Stimulated activated CD4-positive, alpha-beta T cell treated with anti-CD3 and anti-CD28 coated beads, Interleukin-12 subunit alpha, Interleukin-12 subunit beta, amount 100 ng/mL, for 24 hours (primary cell): ENCODE measurements at regions not wholly inside any gene's neighbourhood (a gene's known extent, or its start where the extent isn't known, plus 50 kb on each side); places are given as distances from the start of the nearest gene placed in this dataset.

Experiments used
- DNase-seq, 2 experiments: peaks; one replicate each; pipeline ENCODE4 v3.0.0-alpha.2; 2020; ENCODE audit warnings: low read depth in 2 of 2

DNA sequence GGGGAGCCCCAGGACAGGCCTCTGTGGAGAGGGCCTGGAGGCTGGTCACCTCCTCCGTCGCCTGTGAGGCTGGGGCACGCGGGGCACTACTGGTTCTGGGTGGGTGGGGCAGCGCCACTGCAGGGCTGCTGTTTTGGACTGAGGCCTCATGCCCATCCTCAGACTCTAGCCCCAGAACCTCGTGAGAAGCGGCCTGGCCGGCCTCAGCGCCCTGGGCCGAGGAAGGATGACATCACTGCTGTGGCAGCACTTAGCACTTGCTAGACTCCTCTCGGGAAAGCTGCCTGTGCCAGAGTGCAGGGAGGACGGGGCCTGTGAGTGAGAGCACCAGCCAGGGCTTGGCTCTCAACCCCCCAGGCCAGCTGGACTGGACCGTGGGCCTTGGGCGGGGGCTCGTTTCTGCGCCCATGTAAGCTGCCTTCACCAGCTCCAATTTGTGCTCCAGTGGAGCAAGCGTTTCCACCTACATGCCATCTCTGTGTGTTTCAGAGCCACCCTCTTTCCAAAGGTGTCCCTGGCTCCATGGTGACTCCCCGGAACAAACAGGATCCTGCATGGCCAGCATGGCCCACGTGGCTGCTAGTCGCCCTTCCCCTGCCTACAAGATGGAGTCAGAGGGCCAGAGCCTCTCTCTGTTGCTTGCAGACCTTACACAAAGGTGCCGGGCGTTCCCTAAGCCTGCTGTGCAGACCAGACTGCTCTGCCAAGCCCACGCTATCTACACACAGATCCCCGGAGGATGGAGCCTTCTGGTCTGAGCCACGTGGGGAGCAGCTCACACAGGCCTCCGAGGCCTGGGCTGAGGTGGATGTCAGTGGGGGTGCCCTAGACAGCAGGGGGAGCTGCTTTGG lies 102.9 kb downstream of the CTTN start:
- DNase-seq = no peak

DNA sequence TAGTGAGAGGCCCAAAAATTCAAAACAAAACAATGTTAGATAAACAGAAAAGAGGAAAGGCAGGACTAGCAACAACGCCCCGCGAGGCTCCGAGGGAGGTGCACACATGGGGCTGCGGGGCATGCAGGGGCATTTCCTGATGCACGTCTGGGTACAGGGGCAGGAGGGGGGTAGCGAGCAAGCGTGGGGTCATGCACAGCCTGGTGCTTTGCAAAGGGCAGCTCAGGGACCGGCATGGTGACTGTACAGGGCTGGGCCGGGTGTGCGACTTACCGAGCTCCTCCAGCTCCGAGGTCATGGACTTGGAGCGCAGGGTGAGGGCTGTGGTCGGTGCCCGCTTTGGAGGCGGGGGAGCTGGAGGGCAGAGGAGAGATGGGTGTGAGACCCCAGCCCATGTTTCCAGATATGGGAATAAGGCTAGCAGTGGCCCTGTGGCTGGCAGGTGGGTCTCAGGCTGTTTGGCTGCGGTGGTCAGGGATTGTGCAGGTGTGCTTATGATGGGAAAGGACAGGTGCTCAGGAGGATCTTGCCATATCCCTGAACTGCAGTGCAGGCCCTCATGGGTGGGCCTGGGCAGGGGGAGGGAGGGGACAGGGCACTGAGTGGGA lies 103.7 kb downstream of the CTTN start:
- no peak for DNase-seq

DNA sequence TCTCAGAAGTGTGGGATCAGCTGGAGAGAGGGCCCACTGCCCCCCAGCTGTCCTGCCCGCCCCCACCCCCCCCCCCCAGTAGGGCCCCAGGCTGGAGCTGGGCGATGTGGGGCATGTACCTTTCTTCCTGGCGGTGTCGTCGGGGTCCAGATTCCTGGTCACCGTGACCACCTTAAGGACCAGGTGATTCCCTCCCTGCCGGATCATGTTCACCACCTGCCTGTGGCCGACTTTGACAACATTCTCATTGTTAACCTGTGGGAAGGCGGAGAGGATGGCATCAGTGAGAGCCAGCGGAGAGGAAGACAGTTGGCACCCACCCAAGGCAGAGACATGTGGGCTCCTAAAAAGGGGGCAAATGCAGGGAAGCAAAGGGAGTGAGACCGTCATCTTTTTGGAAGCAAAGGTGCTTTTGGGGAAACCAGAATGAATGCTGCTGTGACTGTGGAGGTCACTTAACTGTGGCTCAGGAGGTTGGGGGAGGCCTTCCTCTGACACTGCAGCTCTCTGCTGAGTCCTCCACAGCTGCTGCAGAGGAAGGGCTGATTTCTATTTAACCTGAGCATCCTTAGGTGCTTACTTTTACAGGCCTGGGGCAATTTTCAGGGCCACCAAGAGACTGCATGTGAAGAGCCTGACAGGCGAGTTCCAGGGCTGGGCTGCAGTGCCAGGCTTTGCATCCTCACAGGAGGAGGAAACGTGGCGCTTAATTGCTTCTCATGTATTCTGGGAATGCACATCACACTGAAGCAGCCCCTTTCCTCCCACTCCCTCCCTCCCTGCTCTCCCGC lies 104.5 kb downstream of the CTTN start:
- no peak for DNase-seq

DNA sequence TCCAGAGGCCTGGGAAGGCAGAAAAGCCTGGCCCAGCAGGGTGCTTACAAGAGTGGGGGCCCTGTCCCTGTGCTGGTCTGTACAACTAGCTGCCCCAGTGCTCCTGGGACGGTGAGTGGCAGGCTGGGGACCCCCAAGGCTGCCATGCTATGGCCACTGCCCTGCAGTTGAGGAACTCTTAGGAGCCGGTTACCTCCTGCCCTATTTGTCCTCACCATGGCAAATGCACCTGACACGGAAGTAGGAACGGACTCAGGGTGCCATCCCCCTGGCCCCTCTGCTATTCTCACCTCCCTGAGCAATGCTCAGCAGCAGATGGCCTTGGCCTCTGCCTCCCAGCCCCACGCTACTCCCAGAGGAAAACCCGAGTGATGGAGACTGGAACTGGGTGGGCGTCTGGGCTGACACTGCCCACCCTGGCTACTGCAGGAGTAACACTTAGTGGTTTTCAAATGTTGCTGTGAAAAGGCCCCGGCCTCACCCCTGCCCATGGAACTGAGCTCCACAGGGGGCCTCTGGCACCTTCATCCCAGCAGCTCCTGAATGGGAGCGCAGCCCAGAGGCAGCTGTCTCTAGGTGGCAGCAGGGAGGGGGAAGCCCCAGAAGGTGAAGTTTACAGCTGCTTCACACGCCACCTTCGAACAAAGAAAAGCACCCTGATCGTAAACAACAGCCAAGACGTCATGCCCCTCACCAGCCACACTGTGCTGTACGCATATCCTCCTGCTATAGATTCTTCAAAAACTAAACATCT lies 105.3 kb downstream of the CTTN start:
- DNase-seq = no peak

DNA sequence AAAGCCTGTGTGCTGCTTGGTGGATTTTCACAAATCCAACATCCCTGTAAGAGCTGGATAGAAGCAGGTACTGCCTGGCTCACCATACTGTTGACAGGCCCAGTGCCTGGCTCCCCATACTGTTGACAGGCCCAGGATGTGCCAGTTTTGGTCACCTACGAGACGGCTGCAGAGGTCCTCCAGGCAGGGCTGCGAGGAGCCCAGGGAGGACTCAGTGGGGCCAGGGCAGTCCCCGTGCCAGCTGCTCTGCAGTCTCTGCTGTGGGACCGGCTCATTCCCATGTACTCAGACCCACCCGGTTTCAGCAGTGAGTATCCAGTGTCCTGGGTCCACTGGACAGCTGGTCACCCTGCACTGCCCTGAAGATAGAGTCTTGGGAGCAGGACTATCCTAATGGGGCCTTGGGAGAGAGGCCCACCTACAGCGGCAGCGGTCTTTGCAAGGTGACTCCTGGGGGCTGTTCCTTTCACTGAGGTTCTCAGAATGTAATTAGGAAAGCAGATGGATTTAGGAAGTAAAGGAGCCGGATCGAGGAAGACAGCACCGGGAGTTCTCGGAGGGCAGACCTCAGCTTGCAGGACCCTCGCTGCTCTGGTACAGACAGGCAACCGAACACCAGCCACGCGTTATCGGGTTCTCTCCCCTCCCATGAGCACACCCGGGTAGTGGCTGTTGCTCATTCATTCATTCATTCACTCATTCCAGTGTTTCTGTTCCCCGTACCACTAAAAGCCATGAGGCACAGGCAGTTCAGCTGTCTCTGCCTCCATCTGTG lies 106.1 kb downstream of the CTTN start:
- no peak for DNase-seq

DNA sequence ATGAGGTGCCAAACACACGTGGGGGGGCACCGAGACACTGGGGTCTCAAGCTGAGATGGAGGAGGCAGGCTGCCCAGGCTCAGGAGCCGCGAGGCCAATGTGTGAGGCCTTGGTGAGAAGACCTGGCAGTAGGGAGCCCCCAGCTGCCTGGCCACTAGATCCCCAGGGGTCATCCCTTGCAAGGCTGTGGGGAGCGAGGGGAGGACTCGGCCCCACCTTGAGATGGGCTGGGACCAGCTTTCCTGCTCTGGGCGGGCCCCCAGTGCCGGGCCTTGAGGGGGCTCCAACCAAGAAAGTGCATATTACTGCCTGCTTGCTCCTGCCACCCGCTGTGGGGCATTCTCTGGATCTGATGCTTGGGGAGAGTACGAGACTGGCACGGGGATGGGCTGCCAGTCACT lies 107.0 kb downstream of the CTTN start:
- no peak for DNase-seq

DNA sequence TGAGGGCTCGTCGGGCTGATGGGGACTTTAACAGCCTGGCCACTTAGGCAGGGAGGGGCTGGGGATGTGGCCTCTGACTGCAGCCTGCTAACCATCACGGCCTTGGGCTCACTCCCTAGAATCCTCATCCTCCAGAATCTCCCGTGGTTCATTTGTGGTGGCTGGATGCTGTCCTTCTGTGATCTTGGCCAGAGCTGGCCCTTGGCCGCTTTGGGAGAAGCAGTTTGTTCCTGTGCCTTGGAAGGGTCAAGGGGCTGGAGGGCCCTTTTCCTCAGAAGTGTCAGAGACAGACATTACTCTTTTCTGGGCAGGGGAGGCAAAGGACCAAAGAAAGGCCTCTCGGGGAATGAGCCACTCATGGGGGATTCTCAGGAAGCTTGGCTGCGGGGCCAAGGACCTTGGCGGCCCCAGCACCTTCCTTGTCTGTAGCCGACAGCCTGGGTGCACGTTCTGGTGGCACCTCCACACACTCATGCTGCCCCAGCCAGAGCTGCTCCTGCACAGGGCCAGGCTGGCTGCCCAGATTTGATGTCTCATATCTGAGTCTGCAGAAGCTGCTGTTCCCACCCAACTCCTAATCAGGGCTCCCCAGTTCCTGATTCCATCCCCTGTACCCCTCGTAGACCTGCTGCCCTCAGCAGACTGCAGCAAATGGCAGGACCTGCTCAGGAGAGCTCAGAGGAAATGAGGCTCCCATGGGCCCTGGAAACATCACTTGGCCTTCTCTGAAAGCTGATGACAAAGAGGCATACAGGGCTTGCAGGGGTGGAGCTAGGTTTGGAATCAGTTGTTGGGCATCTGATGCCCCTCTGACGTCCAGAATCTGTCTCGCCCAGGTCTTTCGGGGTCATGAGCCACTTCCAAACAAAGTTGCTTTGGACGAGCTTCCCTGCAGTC lies 107.7 kb downstream of the CTTN start:
- DNase-seq = no peak

DNA sequence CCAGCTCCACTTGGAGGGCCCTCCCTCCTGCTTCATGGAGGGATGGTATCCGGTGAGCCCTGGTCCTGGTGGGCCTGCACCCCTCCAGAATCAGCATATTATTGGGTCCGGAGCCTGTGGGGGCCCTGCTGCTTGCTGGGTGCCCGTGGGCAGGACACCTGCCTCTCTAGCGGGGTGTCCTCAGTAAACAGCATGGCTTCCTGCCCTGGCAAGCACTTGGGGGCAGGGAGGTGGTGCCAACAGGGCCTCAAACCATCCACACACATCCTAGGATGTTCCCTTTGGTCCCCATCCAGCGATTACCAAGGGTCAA lies 108.3 kb downstream of the CTTN start:
- no peak for DNase-seq

DNA sequence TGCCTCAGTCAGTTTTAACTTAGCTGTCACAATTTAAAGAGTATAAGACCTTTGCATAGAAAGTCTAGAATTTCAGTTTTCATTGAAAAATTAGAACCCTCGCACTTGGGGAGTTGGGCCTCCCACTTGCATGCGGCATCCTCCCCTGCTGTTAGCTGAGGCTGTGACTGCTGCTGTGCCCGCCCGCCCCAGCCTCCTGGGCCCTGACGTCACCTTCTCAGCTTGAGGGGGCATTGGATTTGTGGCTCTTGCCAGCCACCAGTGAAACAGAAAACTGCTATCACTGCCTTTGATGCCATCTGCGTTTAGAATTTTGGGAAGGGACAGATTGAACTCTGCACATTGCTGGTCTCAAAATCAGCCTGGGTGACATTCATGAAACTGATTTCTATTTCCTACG lies 108.7 kb downstream of the CTTN start:
- no peak for DNase-seq

DNA sequence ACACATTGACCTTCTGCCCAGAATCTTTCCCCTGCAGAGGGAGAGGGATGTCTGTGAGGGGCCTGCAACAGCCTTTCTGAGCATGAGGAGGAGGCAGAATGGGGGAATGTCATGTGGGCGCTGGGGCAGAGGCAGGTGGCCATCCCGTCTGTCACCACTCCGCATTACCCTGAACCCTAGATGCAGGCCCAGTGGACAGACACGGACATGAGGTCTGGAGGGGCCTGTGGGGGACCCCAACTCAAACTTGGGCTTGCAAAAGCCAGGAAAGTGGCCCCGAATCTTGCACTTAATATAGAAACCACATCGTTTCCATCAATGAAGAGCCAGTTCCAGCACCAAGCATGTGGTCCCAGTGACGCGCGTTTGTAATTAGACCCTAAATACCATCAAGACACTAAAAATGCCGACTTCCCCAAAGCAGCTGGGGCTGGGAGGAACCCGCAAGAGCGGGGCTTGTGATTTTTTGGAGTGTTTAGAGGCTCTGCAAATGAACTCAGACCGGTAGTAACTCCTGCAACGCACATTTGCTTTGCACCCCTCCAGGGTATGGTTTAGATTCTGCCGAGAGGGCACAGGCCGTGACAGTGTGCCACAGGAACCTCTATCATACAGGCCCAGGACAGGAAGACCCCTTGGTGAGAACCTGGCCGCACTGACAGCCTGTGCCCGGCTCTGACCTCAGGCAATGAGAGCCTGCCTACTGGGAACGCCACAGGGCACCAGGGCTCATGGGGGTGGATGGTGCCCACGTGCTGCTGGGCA lies 109.3 kb downstream of the CTTN start:
- no peak for DNase-seq

DNA sequence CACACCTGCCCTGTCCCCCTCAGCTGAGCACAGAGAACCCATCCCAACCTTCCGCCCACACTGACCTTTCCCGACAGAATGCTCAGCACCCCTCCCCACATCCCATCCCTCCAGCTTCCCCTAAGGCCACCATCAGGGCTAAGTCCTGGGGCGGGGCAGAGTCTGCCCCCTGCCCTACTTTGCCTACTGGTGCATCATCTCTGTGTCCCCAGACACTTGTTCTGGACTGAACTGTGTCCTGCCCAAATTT lies 109.8 kb downstream of the CTTN start:
- no peak for DNase-seq

DNA sequence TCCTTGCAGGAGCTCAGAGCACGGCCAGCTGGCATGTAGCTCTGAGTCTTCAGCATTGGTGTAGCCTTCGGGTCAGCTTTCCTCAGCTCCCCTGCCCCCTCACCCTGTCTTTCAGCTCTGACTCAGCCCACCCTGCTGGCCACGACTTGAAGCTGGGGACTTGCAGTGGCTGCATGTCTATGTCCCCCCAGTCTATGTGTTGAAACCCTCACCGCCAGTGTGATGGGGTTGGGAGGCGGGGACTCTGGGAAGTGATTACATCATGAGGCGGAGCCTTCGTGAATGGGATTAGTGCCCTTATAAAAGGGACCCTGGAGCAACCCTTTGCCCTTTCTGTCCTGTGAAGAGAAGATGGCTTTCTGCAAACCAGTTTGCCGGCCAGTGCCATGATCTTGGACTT lies 111.1 kb downstream of the CTTN start:
- no peak for DNase-seq

DNA sequence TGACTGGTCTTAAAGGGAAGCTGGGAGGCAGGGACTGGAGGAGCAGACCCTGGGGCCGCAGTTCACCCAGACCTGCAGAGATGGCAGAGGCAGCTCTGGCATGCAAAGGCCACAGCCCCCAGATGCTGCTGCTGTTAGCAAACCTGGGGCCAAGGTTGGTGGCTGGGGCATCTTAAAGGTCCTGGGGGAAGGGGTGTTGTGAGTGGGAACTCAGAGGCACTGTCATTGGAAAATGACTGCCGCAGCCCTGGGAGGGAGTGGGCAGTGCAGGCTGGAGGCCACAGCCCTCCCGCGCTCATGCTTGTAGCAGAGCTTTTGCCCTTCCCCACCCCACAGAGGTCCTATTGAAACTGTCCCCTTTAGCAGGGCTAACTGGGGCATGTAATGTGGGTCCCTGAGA lies 111.8 kb downstream of the CTTN start:
- DNase-seq = no peak

DNA sequence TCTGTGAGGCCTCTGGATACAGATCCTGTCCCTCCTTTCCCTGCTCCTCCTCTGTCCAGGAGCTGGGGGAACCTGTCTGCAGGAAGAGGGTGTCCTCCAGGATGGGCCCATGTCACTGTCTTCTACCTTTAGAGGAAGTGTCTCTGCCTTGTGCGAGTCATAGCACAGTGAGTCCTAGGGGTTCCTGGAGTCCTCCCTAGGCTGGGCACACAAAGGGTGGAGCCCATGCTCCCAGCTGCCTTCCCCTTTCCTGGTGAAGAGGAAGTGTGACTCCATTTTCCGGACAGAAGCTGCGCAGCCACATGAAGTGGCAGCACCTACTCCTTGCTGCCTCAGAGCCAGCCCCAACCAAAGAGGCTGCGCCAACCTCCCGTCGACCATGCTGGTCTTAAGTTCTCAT lies 112.2 kb downstream of the CTTN start:
- DNase-seq = no peak

DNA sequence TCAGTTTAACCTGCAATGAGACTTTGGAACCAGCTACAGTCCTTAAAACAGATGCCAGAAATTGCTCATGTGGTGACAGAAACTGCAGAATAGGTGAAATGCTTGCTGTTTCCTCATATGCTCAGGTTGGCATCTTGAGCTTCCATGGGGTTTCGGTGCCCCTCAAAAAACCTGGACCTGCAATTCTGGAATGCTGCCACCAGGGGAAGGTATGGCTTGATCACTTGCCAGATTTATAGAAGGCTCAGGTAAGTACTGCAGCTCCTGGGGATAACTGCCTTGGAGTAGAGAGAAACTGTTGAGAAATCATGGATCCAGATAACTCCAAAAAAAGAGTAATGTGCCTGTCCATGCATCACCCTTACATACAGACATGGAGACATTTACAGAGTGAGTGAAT lies 113.0 kb downstream of the CTTN start:
- no peak for DNase-seq

DNA sequence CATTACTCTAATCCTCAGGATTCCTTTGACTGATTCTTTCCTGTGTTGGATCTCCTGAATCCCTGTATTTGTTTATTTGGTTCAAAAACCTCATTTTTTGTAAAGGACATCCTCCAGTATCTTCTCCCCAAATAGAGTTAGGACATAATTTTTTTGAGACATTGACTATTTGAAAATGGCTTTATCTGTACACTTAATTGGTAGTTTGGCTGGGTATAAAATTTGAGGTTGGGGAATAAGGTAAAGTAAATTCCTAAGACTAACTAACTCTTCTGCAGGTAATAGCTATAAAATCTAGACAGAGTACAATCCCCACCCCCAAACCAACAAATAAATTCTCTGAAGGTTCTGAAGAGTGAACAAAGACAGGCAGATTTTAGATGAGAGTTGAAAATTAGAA lies 114.4 kb downstream of the CTTN start:
- DNase-seq = no peak

DNA sequence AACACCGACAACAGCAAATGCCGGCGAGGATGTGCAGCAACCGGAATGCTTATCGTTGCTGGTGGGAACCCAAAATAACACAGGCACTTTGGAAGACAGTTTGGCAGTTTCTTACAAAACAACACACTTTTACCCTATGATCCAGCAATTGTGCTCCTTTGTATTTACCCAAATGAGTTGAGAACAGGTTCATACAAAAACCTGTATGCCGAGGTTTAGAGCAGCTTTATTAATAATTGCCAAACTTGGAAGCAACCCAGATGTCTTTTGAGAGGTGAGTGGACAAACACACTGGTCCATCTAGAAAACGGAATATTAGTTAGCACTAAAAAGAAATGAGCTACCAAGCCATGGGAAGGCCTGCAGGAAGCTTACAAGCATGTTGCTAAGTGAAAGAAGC lies 118.9 kb downstream of the CTTN start:
- DNase-seq = no peak

DNA sequence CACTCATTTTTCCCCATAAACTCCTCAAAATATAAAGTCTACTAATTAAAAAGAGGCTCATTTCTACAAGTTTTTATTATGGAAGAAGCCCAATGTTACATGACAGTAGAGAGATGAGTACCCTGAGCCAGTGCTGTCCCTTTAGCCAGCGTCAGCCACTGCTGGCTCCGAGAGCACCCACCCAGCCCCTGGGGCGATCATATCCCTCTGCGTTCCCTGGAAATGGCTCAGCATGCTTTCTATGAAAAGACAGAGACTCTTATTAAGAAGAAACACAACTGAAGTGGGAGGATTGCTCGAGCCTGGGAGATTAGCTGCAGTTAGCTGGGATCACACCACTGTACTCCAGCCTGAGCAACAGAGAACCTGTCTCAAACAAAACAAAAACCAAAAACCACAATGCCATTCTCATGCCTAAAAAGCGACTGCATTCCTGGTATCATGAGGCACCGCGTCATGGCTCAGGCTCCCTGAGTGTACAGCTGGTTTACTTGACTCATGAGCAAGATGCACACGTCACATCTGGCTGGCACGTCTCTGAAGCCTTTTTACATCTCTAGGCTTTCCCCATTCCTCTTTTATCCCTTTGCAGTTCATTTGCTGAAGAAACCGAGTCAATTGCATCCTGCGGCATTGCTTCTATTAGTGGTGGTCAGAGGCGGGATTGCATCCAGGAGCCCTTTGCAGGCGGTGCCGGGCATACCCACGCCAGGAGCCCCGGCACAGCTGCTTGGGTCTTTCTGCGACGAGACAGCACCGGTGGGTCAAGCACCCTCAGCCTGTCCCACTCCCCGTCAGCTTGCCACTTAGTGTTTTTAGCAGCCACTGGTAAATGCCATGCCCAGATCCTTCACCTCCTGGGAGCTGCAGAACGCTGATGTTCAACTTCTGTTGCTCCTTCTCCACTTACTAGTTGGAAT lies 119.9 kb downstream of the CTTN start:
- DNase-seq = no peak

DNA sequence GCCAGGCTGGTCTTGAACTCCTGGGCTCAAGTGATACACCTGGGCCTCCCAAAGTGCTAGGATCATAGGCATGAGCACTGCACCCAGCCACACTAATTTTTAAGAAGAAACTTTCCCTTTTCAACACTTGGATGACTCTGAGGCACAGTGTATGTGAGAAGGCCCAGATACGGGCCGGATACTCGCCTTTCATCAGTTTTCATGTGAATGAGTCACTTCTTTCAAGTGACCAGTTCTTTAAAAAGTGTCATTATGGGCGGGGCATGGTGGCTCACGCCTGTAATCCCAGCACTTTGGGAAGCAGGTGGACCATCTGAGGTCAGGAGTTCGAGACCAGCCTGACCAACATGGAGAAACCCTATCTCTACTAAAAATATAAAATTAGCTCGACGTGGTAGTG lies 120.8 kb downstream of the CTTN start:
- no peak for DNase-seq
